CD4-positive, alpha-beta T cell treated with Interleukin-1 beta for 1 hour (primary cell): ENCODE measurements at regions not wholly inside any gene's neighbourhood (a gene's known extent, or its start where the extent isn't known, plus 50 kb on each side); places are given as distances from the start of the nearest gene placed in this dataset.
"Not testable (repeated sequence)": the region's sequence is repeated elsewhere in the genome, so short reads cannot be mapped to it uniquely, and the experiment has no call there.

Source experiments
- DNase-seq, 2 donors: peaks; one replicate each; pipeline ENCODE4 v3.0.0-alpha.2; 2020 to 2022

DNA sequence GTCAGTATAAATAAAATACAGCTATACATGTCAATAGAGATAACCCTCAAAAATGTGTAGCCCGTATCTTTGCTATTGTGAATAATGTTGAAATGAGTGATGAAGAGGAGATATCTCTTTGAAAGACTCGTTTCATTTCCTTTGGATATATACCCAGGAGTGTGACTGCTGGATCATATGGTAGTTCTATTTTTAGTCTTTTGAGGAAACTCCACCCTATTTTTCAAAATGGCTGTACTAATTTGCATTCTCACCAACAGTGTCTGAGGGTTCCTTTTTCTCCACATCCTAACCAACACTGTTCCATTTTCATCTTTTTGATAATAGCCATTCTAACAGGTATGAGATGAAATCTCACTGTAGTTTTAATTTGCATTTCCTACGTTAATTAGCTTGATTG lies 237.5 kb upstream of the GBE1 start:
- no peak for DNase-seq

DNA sequence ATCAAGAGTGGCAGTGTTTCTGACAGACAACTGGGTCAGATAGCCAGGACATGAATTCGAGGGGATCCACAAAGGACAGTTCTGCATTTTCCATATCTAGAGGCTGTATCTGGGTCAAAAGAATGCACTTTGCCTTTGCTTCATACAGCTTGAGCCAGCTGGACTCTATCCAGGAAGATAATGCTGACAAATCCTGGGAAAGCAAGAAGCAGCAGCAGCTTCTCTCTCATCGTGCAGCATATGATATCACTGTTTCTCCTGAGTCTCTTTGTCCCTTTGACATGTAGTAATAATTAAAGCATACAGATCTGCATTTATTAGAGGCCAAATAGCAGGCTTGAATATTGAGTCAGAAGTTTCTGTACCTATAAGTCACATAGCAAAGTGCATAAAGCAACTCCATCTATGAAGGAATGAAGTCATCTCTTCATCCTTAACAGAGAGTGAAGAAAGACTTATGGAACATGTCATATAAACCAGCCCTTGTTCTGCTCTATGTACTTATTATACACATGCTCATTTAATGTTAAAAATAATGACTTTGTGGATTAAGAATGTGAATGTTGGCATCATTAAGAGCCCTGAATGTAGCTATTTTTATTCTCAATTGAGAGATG lies 236.8 kb upstream of the GBE1 start:
- no peak for DNase-seq

DNA sequence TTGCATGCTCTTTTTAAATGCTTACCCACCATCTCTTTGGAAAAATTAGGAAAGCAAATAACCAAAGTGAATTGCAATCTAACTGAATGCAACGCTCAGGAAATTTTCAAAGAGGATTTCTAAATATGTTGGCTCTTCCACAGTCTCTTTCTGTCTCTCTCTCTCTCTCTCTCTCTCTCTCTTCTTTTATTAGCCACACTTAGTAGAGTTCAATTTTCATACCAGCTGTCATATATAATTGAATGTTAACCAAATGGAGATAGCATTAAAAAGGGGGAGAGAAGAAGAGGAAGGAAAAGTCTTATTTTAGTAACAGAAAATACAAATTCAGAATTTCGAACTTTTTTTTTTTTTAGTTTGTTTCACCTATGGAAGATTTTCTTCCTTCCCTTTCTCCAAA lies 235.9 kb upstream of the GBE1 start:
- DNase-seq, result no peak

DNA sequence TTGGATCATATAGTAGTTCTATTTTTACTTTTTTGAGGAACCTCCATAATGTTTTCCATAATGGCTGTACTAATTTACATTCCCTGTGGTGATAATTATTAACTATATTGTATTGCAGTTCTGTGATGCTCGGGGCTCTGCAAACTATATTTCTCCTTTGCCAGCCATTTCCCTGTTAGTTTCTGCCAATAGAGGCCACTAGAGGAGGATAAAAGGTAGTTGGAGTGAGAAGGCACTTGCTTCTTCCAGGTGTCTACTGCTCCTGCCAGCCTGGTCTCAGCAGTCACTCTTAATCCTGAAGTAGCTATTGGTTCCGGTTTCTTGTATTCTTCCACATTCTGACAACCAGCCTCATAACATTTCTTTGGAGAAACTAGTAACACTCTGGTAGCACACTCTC lies 233.9 kb upstream of the GBE1 start:
- no peak for DNase-seq

DNA sequence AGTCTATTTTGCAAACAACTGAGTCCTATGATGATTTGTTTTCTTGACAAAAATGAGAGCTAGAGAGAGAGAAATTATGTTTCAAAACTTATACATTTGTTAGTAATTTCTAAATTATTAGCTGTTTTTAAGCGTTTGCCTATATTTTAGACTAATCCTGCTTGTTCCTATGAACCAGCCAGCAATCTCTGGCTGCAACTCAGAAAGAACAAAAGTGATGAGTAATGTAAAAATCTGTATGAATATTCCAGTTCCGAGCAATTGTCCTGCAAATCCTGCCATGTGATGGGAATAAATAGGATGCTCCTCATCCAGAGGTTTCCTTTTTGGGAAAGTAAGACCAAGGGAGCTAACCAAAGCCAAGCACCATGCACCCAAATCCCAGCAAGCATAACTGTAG lies 228.3 kb upstream of the GBE1 start:
- no peak for DNase-seq

DNA sequence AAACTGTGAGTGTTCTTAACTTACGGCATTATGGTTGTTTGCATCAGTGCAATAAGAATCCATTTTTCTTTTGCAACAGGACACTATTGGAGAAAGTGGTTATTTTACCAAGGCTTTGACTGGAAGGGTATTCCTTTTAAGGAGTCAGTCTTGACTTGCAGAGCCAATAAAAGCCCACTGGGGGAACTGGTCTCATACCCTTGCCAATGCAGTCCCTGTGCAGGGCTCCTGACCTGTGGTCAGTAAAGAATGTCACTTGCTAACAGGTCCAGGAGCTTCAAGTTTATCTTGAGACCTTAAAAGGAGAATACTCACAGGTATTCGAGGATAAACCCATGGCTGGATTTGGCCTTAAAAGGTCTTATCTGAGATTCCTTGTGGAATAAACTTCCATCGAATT lies 227.8 kb upstream of the GBE1 start:
- DNase-seq, result no peak

DNA sequence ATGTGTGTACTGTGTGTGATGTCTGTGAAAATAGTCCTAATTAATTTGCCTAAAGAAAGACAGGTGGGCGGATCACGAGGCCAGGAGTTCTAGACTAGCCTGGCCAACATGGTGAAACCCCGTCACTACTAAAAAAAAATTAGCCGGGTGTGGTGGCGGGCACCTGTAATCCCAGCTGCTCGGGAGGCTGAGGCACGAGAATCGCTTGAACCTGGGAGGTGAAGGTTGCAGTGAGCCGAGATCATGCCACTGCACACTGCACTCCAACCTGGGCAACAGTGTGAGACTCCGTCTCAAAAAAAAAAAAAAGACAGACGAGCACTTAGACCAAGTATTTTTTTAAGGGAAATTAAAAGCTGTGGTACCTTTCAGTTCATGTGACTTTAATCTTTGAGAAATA lies 226.0 kb upstream of the GBE1 start:
- DNase-seq, result not testable (repeated sequence)

DNA sequence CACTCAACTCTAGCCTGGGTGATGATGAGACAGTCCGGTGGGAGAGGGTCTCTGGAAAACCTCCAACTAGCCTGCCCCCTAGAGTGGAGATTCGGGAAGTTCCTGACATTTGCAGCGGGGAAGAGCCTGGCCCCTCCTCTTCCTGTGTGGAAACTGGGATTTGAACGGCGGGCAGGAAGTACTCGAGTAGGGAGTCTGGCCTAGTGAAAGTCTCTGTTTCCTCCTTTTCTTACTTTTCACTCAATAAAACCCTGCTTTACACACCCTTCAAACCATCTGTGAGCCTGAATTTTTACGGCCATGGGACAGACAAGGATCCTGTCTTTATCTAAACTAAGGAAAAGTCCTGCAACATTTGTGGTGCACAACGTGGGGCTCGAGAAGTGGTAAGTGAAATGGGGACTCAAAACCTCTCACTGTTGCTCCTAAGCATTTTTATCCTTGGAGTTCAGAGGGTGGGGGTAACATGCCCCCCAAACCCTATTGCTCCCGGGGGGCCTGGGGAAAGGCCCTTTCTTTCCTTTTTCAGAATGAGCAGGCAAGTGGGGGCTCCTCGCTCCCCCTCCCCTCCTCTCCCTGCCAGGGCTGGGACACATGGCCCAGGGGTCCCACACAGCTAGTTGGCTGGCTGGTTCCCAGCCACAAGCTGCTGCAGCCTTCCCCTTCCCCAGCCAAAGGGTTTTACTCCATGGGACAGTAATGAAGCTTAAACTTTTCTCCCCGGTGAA lies 224.7 kb upstream of the GBE1 start:
- no peak for DNase-seq

DNA sequence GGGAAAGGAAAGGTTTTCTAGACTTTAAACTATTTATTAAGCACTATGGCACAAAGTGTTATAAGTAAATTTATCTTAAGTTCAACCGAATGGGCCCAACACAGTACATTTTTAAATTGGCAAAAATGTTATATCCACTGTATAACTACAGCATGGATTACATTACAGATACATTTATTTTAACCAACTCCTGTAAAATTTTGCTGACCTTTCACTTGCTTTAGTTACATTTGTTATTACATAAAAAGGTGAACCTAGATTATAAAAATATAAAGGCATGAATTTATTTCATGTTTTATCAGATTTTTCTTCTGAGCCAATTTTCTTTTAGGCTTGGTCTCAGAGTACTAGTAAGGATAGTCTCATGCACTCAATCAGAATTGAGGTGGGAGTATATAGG lies 221.9 kb upstream of the GBE1 start:
- DNase-seq, result no peak

DNA sequence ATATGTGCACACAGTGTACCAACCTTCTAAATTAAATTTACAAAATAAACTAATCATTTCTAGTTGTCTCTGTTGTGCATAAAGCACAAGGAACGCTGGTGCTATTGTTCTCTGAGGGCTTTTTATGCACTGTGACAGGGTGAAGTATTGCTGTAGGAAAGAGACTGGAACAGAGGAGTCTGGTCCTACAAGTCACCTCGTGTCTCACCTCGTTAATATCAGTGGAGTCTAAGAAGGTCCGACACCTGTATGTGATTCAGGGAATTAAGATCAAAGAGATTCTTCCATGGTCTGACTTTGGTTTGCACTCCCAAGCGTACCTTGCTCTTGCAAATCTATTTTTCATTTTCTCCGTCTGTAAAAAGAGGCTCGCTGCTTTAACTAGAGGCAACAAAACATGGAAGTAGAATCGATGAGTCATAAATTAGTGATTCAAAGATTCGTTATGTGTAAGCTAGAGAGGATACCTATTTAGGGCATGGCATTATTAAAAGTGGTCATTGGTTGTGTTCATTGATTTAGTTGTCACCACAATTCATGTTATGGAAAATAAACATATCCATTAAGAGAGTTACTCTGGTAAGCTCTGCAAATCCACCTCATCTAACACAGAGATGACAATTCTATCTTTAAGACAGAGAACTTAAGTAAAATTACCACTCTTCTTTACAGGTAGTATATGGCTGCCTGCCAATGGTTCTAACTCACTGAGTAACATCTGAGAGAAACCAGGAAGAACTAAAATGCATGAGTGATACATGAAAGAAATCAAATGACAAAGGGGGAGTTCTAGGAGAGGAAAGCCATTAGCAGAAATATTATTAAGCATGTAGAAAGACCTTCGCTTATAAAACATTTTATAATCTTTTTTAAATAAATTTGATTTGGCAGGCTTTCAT lies 219.4 kb upstream of the GBE1 start:
- no peak for DNase-seq

DNA sequence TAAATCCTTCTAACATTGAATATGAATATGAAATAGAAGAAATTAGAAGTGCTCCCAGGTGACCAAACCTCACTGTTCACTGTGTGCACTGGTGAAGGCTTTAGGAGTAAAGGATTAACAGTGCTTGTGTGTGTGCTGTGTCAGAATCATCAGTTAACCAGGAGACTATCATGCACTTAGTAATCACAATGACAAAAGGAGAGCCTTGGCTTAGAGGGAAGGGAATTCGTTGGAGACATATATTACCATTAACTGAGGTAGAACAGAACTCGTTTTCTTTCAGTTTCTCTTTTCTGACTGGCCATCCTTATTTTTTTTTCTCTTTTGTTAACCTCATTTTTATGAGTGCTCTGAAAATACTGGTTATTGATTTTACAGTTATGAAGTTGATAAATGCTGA lies 213.3 kb upstream of the GBE1 start:
- no peak for DNase-seq

DNA sequence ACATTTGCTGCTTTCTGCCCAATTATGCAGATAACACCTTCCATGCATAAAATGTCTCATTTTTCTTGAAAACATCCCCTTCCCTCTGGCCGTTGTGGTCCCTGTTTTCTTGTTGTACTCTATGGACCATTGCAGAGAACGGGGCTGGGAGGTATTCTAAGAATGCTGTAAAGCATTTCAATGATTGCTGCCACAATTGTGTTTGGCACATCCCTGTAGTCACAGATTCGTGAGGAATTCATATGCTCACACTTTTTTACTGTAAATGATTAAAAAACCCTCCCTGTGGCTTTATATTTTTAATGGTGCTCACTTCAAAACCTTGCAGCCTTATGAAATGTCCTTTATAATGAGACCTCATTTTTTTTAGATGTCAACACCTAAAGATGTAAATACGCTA lies 207.2 kb upstream of the GBE1 start:
- DNase-seq, result no peak

DNA sequence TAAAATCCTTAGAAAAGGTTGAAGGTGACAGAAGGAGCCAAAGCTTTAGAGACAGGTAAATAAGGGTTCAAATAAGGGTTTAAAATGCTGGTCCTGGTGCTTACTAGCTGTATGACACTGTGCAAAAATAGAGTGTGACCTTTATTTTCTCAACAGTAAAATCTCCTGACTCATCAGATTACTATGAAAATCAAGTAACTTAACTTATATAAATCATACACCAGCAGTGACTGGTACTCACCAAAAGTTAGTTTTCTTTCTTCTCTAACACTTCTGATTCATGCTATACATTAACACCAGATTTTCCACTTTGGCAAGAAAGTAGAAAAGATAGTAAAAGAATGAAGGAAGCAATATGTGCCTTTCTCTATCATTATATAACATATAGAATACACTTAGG lies 205.9 kb upstream of the GBE1 start:
- no peak for DNase-seq

DNA sequence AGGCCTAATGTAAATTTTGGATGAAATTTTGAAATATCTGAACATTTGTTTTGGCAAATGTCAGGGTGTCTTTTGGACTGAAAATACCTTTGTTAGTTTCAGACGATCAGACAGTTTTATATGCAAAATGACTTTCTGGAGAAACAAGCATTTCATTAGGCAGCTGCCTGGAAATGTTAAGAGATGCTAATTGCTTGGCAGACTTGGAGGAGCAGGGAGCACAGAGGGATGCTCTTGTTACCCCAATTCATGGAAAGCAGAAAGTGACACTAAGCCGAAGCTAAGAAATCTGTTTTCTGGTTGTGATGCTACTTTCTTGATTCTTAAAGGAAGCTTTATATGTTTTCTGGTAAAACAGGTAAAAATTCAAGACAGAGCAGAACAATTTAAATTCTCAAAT lies 204.3 kb upstream of the GBE1 start:
- DNase-seq, result no peak

DNA sequence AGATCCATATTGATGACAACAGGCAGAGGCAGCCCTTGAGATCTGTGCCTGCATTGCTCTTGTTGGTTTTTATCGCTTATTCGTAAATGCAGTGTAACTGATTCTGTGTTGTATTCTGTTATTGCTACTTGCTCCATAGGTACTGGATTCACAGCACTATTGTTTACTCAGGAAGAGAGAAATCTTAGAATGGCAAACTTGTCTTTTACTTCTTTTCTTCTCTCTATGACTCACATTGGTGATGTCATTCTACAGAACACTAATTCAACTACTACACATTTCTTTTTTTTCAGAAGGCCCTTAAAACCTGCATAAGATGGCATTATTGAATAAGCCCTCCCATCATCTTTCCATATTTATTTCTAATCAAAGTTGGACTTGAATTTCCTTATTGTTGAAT lies 201.0 kb upstream of the GBE1 start:
- DNase-seq, result no peak

DNA sequence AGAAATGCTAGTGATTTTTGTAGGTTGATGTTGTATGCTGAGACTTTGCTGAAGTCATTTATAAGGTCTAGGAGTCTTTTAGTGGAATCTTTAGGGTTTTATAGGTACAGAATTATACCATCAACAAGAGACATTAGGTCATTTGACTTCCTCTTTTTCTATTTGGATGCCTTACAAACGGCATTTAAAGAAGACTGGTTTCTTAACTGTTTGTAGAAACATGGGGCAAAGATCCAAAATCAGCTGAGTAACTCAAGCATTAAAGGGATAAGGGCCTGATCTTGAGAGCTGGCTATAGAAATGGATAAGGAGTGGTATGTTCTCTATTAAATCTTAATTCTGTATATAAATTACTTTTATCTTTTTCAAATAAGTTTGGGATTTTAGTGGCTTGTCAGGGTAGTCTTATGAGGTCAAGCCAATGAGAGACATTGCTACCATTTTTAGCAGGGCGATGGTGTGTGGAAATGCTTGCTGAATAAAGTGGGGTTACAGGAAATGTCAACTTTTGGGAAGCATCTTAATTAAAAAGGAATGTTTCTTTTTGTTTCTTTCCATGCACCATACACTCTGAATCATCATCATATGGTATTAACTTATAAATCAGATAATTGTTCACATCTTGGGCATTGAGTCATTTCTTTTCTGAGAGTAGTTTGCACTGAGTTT lies 197.7 kb upstream of the GBE1 start:
- no peak for DNase-seq

DNA sequence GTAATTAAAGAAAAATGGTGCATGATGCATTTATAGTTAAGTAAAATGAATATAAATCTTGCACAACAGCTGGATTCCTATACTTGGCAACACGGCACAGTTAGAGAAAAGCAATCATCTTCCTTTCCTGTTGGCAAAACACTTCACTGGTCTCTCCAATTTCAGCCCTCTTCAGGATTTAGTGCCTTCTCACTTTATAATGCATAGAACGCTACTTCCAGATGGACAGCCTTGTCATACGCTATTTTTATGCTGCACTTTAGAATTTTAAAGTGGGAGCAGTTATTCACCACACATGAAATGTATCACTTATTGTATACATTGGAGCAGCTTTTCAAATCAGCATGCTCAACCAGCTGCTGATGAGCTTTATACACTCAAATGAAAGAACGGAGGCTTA lies 194.4 kb upstream of the GBE1 start:
- no peak for DNase-seq

DNA sequence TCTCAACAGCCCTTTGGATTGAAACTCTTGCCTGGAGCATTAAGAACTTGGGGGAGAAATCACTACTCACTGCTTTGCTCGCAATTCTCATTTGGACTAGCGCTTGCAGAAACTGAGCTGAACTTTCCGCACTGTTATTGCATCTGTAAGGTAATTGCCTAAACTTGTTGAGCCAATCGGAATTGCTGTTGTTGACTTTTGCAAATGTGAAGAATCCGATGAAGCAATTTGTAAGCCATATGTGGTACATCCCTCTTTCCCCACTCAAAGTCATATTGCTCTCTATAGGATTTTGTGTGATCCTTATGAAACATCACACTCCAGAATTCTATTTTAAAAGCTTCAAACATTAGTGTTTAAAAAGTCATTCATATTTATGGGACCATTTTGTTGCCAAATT lies 191.7 kb upstream of the GBE1 start:
- DNase-seq, result no peak

DNA sequence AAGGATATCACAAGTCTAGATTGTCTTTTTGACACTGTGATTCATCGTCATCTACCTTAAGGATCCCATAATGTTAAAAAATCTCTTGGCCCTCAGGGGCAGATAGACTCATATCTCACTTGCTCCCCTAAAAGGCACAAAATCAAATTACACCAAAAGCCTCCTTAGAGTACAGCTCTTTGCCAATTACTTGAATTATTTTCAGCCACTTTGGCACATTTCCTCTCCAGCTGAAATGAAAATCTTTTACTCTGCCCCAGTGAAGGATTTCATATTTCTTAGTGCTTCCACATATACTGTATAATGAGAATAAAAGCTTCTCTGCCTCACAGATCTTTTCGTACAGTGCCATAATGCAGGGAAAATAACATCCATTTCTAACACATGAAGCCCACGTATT lies 190.7 kb upstream of the GBE1 start:
- no peak for DNase-seq

DNA sequence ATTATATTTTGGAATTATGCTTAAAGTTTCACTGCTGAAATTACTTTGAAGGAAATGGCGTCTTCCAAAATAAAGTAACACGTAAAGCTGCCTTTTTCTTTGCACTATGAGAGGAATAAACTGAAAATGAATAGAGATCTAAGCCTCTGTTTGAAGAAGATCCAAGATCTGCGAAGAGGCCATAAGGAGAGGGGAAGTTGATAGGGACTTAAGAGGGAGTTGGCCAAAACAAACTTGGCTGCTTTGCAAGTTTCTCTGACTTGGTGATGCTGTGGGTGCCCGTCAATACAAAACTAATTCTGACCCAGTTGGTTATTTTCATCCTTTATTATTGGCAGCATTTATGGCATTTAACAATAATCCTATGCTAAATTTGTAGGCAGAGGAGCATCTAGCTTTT lies 190.2 kb upstream of the GBE1 start:
- DNase-seq, result no peak

DNA sequence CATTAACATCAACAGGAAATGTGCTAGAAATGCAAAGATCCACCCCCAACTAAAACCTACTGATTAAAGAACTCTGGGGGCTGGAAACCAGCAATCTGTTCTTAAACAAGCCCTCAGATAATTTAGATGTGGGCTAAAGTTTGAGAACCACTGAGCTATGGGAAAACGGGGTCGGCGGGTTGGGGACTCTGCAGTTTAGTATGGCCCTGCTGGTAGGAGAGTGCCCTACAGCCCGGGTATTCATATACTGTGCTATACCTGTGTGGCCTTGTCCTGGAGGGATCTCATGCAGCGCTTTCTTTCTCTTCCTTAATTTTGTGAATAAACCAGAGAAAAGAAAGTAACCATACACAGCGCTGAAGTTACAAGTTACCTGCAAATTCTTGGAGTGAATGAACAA lies 189.7 kb upstream of the GBE1 start:
- no peak for DNase-seq

DNA sequence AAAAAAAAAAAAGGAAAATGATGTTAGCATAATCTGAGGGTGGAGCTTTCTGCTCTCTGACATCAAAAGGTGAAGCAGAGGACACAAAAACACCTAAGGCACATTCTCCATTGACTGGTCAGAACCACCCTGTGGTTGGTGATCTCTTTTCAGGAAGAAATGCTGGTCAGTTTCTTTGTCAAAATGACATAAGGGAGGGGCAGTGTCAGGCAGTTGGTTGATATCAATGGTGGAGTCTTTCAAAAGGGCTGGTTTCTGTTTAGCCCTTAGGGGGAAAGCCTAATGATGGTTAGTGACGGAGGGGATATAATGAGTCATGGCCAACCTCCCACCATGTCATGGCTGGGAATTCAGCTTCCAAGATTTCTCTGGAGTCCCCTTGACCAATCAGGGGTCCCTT lies 185.9 kb upstream of the GBE1 start:
- no peak for DNase-seq

DNA sequence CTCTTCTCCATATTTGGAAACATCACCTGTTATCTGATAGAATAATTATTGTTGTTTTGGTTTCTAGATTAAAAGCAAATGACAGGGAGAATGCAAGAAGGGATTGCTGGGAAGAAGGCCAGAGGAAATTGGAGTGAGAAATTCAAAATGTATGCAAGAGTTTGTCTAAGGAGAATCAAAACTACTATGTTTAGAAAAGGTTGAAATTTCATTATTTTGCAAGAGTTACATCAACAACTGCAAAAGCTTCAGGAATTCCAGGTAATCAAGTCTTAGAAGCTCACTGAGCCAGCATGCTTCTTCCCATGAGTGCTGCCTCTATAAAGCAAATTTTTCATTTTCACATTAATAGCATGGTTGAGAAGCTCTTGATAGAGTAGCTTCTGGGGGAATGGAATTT lies 177.2 kb upstream of the GBE1 start:
- no peak for DNase-seq

DNA sequence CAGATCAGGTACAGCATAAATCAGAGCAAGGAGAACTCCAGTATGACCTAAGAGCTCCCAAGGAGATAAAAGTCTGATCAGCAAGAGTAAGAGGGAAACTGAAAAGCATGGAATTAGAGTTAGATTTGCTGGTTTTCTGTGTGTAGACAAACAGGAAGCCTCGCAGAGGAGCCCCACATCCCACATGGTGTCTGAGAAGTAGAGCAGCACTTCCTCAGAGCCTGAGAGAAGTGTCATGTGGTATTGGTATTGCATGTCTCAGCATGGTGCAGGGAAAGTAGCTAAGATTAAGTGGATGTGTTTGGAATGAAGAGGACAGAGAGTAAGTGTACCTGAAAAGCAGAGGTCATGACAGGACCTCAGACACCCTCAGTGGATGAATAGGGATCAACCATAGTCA lies 175.4 kb upstream of the GBE1 start:
- DNase-seq, result no peak
